ENCODE measurements at regions not wholly inside any gene's neighbourhood (a gene's known extent, or its start where the extent isn't known, plus 50 kb on each side); places are given as distances from the start of the nearest gene placed in this dataset.

DNA sequence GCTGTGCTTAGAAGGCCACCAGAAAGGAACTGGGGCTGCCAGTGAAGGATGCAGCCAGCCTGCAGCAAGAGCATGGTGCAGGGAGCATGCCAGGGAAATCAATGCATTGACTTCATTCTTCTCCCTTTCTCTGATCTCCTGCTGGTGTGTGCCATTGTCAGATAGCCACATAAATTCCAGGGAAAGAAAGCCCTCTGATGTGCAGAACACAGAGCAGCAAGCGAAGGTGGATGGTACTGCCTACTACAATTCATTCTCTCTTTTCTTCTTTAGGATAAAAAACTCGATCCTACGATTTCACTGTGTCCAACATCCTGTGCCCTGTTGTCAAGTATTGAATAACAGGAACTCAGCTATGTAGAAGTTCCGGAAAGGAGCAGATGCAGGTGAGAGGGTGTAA lies 446.7 kb upstream of the TMEM132C start:
- TF ChIP-seq CTCF (conservative IDR thresholded peaks at IDR 0.05; ENCODE audit: low read depth in 2 of 2) = no peak
- TF ChIP-seq EZH2phosphoT487 (IDR thresholded peaks at IDR 0.05; ENCODE audit: unreplicated experiment) = no peak
- no peak for TF ChIP-seq POLR2AphosphoS5 (IDR thresholded peaks at IDR 0.05; ENCODE audit: low read depth)
- no peak for TF ChIP-seq CREB1 (CRISPR knock-in tag; IDR thresholded peaks at IDR 0.05; ENCODE audit: low read depth)
- no peak for TF ChIP-seq JUNB (IDR thresholded peaks at IDR 0.05; ENCODE audit: unreplicated experiment)
- TF ChIP-seq EZH2 (IDR thresholded peaks at IDR 0.05; ENCODE audit: low read depth, unreplicated experiment) = no peak
- TF ChIP-seq, protein P1, sequence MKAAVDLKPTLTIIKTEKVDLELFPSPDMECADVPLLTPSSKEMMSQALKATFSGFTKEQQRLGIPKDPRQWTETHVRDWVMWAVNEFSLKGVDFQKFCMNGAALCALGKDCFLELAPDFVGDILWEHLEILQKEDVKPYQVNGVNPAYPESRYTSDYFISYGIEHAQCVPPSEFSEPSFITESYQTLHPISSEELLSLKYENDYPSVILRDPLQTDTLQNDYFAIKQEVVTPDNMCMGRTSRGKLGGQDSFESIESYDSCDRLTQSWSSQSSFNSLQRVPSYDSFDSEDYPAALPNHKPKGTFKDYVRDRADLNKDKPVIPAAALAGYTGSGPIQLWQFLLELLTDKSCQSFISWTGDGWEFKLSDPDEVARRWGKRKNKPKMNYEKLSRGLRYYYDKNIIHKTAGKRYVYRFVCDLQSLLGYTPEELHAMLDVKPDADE (IDR thresholded peaks at IDR 0.05) = no peak
- TF ChIP-seq, protein P2, sequence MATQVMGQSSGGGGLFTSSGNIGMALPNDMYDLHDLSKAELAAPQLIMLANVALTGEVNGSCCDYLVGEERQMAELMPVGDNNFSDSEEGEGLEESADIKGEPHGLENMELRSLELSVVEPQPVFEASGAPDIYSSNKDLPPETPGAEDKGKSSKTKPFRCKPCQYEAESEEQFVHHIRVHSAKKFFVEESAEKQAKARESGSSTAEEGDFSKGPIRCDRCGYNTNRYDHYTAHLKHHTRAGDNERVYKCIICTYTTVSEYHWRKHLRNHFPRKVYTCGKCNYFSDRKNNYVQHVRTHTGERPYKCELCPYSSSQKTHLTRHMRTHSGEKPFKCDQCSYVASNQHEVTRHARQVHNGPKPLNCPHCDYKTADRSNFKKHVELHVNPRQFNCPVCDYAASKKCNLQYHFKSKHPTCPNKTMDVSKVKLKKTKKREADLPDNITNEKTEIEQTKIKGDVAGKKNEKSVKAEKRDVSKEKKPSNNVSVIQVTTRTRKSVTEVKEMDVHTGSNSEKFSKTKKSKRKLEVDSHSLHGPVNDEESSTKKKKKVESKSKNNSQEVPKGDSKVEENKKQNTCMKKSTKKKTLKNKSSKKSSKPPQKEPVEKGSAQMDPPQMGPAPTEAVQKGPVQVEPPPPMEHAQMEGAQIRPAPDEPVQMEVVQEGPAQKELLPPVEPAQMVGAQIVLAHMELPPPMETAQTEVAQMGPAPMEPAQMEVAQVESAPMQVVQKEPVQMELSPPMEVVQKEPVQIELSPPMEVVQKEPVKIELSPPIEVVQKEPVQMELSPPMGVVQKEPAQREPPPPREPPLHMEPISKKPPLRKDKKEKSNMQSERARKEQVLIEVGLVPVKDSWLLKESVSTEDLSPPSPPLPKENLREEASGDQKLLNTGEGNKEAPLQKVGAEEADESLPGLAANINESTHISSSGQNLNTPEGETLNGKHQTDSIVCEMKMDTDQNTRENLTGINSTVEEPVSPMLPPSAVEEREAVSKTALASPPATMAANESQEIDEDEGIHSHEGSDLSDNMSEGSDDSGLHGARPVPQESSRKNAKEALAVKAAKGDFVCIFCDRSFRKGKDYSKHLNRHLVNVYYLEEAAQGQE (IDR thresholded peaks at IDR 0.05; ENCODE audit: unreplicated experiment) = no peak
- TF ChIP-seq STAT1 (IDR thresholded peaks at IDR 0.05; ENCODE audit: unreplicated experiment) = no peak
- no peak for TF ChIP-seq NANOG (IDR thresholded peaks at IDR 0.05; ENCODE audit: borderline replicate concordance)
- no peak for TF ChIP-seq ZNF331 (CRISPR knock-in tag; IDR thresholded peaks at IDR 0.05; ENCODE audit: low read depth)
- TF ChIP-seq ZNF114 (CRISPR knock-in tag; IDR thresholded peaks at IDR 0.05) = no peak
